ENCODE measurements at regions not wholly inside any gene's neighbourhood (a gene's known extent, or its start where the extent isn't known, plus 50 kb on each side); places are given as distances from the start of the nearest gene placed in this dataset.
"Not testable (repeated sequence)": the region's sequence is repeated elsewhere in the genome, so short reads cannot be mapped to it uniquely, and the experiment has no call there.

DNA sequence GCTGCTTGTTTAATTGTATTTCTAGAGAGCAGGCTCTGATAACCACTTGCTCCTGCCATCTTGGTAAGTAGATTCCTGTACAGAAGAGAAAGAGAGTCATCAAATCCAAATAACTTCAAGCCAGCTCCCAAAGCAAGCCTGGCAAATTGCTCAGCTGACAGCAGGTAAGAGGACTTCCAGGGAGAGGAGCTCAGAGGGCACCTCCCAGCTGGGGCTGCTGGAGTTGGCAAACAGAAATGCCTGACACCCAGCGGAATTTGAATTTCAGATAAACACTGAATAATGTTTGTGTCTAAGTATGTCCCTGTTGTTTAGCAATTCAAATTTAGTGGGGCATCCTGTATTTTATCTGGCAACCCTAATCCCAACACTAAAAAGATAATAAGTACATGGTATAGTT lies 86.2 kb downstream of the MYL12B start:
- H3K36me3 ChIP-seq (ENCODE audit: low read depth, missing control alignments), result no peaks in the 10 kb centered on the region
- no peak overlapping the region for H3K4me3 ChIP-seq
- H3K4me1 ChIP-seq, result no peaks in the 10 kb centered on the region
- H3K27ac ChIP-seq, result no peak overlapping the region
- WGBS, 2 donors, result 80 to 81% methylated on average over 1 of the region's 1 CpG
- no peak for TF ChIP-seq POLR2A (IDR thresholded peaks at IDR 0.05)
- TF ChIP-seq, protein P1, sequence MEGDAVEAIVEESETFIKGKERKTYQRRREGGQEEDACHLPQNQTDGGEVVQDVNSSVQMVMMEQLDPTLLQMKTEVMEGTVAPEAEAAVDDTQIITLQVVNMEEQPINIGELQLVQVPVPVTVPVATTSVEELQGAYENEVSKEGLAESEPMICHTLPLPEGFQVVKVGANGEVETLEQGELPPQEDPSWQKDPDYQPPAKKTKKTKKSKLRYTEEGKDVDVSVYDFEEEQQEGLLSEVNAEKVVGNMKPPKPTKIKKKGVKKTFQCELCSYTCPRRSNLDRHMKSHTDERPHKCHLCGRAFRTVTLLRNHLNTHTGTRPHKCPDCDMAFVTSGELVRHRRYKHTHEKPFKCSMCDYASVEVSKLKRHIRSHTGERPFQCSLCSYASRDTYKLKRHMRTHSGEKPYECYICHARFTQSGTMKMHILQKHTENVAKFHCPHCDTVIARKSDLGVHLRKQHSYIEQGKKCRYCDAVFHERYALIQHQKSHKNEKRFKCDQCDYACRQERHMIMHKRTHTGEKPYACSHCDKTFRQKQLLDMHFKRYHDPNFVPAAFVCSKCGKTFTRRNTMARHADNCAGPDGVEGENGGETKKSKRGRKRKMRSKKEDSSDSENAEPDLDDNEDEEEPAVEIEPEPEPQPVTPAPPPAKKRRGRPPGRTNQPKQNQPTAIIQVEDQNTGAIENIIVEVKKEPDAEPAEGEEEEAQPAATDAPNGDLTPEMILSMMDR (IDR thresholded peaks at IDR 0.05), result no peak
- no peaks in the 10 kb centered on the region for H3K27me3 ChIP-seq
- intact Hi-C loops (cut with DNase I; ENCODE audit: low total_unique reads), result no loop called here
- DNase-seq, result no peak
- no peaks in the 10 kb centered on the region for H3K9me3 ChIP-seq

DNA sequence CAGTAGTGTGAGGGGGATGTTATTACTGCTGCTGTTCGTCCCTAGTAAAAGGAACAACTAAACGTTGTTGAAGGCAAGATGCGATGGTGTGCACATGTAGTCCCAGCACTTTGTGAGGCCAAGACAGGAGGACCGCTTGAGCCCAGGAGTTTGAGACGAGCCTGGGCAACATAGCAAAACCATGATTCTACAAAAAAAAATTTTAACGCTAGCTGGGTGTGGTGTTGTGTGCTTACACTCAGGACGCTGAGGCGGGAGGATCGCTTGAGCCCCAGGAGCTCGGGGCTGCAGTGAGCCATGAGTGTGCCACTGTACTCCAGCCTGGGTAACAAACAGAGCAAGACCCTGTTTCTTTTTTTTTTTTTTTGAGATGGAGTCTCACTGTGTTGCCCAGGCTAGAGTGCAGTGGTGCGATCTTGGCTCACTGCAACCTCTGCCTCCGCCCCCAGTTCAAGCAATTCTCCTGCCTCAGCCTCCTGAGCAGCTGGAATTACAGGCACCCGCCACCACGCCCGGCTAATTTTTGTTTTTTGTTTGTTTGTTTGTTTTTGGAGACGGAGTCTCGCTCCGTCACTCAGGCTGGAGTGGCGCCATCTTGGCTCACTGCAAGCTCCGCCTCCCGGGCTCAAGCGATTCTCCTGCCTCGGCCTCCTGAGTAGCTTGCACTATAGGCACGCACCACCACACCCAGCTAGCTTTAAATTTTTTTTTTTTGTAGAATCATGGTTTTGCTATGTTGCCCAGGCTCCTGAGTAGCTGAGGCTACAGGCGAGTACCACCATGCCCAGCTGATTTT lies 87.3 kb downstream of the MYL12B start:
- intact Hi-C loops (cut with DNase I; ENCODE audit: low total_unique reads); H3K4me1 ChIP-seq; H3K27ac ChIP-seq; H3K36me3 ChIP-seq (ENCODE audit: low read depth, missing control alignments); H3K27me3 ChIP-seq; H3K9me3 ChIP-seq: not testable (repeated sequence)
- 68 to 84% methylated on average over 25 of the region's 25 CpGs for WGBS, 2 donors
- peak overlapping the region; percentile 21 to 34 for H3K4me3 ChIP-seq
- DNase-seq, result peak; percentile 41

DNA sequence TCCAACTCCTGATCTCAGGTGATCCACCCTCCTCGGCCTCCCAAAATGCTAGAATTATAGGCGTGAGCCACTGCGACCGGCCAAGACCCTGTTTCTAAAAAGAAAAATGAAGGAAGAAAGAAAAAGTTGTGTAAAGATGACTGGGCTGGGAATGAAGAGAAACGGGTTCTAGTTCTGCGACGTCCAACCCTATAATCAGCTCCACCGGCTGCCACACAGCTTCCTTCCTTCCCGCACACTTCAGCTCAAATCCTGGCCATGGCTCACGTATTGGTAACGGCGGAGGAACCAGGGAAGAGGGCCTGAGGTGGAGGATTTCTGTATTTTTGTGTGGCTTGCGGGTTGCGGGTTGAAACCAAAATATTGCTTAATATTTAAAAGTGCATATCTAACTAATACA lies 88.1 kb downstream of the MYL12B start:
- H3K36me3 ChIP-seq (ENCODE audit: low read depth, missing control alignments), result no peaks in the 10 kb centered on the region
- H3K9me3 ChIP-seq, result no peaks in the 10 kb centered on the region
- DNase-seq, result no peak
- 61 to 71% methylated on average over 14 of the region's 14 CpGs for WGBS, 2 donors
- no peaks in the 10 kb centered on the region for H3K27me3 ChIP-seq
- TF ChIP-seq, protein P1 (IDR thresholded peaks at IDR 0.05), result no peak
- no peak for TF ChIP-seq POLR2A (IDR thresholded peaks at IDR 0.05)
- intact Hi-C loops (cut with DNase I; ENCODE audit: low total_unique reads), result no loop called here
- H3K4me3 ChIP-seq, result peak overlapping the region; percentile 21 to 34
- no peaks in the 10 kb centered on the region for H3K4me1 ChIP-seq
- H3K27ac ChIP-seq, result no peak overlapping the region

DNA sequence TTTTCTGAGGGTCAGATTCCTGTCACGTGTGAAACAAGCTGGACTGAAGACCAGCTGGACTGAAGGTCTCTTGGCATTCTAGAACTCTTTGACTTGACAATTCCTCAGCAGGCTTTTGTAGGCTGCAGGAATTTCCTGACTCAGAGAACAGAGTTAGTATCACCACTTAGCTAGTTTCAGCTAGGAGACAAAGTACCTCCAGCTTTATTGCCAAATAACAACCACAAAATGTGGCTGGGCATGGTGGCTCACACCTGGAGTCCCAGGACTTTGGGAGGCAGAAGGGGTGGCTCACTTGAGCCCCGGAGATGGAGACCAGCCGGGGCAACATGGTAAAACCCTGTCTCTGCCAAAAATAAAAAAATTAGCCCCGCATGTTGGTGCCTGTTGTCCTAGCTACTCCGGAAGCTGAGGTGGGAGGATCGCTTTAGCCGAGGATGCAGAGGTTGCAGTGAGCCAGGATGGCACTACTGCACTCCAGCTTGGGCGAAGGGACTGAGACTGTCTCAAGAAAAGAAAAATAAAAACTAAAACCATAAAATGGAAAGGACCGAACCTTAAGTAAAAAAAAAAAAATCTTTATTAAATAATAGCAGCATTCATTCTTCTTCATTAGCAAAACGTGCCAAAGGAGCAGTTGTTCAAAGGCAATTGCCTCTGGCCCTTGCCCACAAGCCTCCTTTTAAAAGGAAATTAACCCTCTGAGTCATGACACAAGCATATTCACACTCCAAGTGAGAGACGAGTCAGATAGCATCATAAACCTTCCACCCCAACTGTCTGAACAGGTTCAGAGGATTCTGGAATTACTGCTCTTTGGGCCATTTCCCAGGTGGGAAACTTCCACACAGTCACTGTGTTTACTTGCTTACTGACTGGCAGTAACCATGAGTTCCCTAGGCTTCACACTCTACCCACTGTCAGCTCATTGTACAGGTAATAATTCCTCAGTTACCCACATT lies 88.9 kb downstream of the MYL12B start:
- 55 to 62% methylated on average over 11 of the region's 11 CpGs for WGBS, 2 donors
- no peaks in the 10 kb centered on the region for H3K4me1 ChIP-seq
- no peaks in the 10 kb centered on the region for H3K36me3 ChIP-seq (ENCODE audit: low read depth, missing control alignments)
- intact Hi-C loops (cut with DNase I; ENCODE audit: low total_unique reads), result no loop called here
- no peak for DNase-seq
- H3K27me3 ChIP-seq, result no peaks in the 10 kb centered on the region
- no peak overlapping the region for H3K4me3 ChIP-seq
- no peaks in the 10 kb centered on the region for H3K9me3 ChIP-seq
- TF ChIP-seq, protein P1 (IDR thresholded peaks at IDR 0.05), result no peak
- TF ChIP-seq POLR2A (IDR thresholded peaks at IDR 0.05), result no peak
- H3K27ac ChIP-seq, result no peak overlapping the region

DNA sequence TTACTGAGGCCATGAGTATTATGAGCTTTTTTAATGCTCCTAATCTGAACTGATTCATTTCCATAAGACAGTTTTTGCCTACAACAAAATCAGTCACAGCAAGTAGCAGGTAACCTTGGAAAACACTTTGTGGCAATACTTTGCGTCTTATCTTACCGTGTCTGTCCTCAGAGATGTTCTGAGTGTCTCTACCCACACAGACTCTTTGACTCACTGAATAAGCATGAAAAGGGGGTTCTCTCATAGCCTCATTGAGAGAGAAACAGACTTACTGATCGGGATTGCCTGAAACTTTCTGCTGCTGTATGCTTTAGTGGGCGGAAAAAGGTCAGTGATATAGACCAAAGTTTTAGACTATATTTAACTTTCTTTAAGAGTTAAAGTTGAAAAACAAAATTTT lies 92.6 kb downstream of the MYL12B start:
- intact Hi-C loops (cut with DNase I; ENCODE audit: low total_unique reads), result no loop called here
- WGBS, 2 donors, result 53 to 55% methylated on average over 4 of the region's 4 CpGs
- Histone ChIP-seq H3K4me3 (no peak overlapping the region), H3K4me1 (no peaks in the 10 kb centered on the region), H3K27ac (no peak overlapping the region), H3K9me3 (no peaks in the 10 kb centered on the region), H3K27me3 (no peaks in the 10 kb centered on the region), H3K36me3 (ENCODE audit: low read depth, missing control alignments) (no peaks in the 10 kb centered on the region)
- no peak for TF ChIP-seq POLR2A (IDR thresholded peaks at IDR 0.05)
- DNase-seq, result no peak

All from testis (tissue), 2 donors.